GM23338 (cell line): ENCODE measurements at regions not wholly inside any gene's neighbourhood (a gene's known extent, or its start where the extent isn't known, plus 50 kb on each side); places are given as distances from the start of the nearest gene placed in this dataset.

Source experiments
- ATAC-seq: fragments of 200-7000 bp; cut with Tn5 transposase; 3 replicates; pipeline ENCODE4 v1.9.1; 2020
- DNase-seq: peaks from one replicate; pipeline ENCODE4 v3.0.0-alpha.2; 2015; ENCODE audit warnings: low spot score
- H2AFZ ChIP-seq: fragments of 200-600 bp; sonication (generic); 2 replicates; pipeline ENCODE4 v1.8.0; 2016; ENCODE audit warnings: antibody characterized with exemption, mild to moderate bottlenecking, moderate library complexity
- H3F3A ChIP-seq: fragments of 200-600 bp; sonication (generic); replicated peaks from 2 replicates; pipeline ENCODE4 v1.8.0; 2017; ENCODE audit warnings: antibody characterized with exemption, mixed run types, low read depth
- H3K27ac ChIP-seq: fragments of 200-600 bp; sonication (generic); 2 replicates; pipeline ENCODE4 v1.6.1; 2016; ENCODE audit warnings: low read depth
- H3K27me3 ChIP-seq: fragments of 200-600 bp; sonication (generic); 2 replicates; pipeline ENCODE4 v1.8.0; 2016; ENCODE audit warnings: mild to moderate bottlenecking, mixed run types, moderate library complexity; ENCODE audit not compliant: insufficient read depth
- H3K36me3 ChIP-seq: fragments of 200-600 bp; sonication (generic); 2 replicates; pipeline ENCODE4 v1.8.0; 2016; ENCODE audit warnings: mild to moderate bottlenecking; ENCODE audit not compliant: insufficient read depth
- H3K4me1 ChIP-seq: fragments of 200-600 bp; sonication (generic); 2 replicates; pipeline ENCODE4 v1.8.0; 2016; ENCODE audit warnings: mild to moderate bottlenecking, moderate library complexity; ENCODE audit not compliant: insufficient read depth
- H3K4me2 ChIP-seq: fragments of 200-600 bp; sonication (generic); 2 replicates; pipeline ENCODE4 v1.7.1; 2017; ENCODE audit warnings: mixed run types
- H3K4me3 ChIP-seq: fragments of 200-600 bp; sonication (generic); 2 replicates; pipeline ENCODE4 v1.6.1; 2016; ENCODE audit warnings: mixed run types
- H3K79me2 ChIP-seq: fragments of 200-600 bp; sonication (generic); replicated peaks from 2 replicates; pipeline ENCODE4 v1.8.0; 2017; ENCODE audit warnings: mild to moderate bottlenecking; ENCODE audit not compliant: insufficient read depth
- H3K9me2 ChIP-seq: fragments of 200-600 bp; sonication (generic); 2 replicates; pipeline ENCODE4 v1.8.0; 2017; ENCODE audit not compliant: insufficient read depth
- H4K20me1 ChIP-seq: fragments of 200-600 bp; sonication (generic); replicated peaks from 2 replicates; pipeline ENCODE4 v1.8.0; 2017; ENCODE audit warnings: mild to moderate bottlenecking; ENCODE audit not compliant: insufficient read depth
- H3K27ac Mint-ChIP-seq: 2 replicates; pipeline ENCODE4 v1.8.0; 2020; ENCODE audit warnings: inconsistent platforms, mild to moderate bottlenecking, moderate library complexity, mixed read lengths
- H3K27me3 Mint-ChIP-seq: 3 replicates; pipeline ENCODE4 v1.8.0; 2022; ENCODE audit warnings: low read depth, mild to moderate bottlenecking, moderate library complexity, mixed read lengths, inconsistent platforms; ENCODE audit not compliant: insufficient read depth, poor library complexity
- H3K36me3 Mint-ChIP-seq: 3 replicates; pipeline ENCODE4 v1.8.0; 2021; ENCODE audit warnings: low read depth, mild to moderate bottlenecking, inconsistent platforms, moderate library complexity, mixed read lengths
- H3K4me1 Mint-ChIP-seq: 3 replicates; pipeline ENCODE4 v1.8.0; 2020; ENCODE audit warnings: mild to moderate bottlenecking, inconsistent platforms, mixed read lengths
- H3K4me3 Mint-ChIP-seq: 3 replicates; pipeline ENCODE4 v1.8.0; 2021; ENCODE audit warnings: moderate library complexity, mild to moderate bottlenecking, inconsistent platforms, mixed read lengths
- H3K9me3 Mint-ChIP-seq: 3 replicates; pipeline ENCODE4 v1.8.0; 2020; ENCODE audit warnings: moderate library complexity, mild to moderate bottlenecking, inconsistent platforms, mixed read lengths
- CREB1 ChIP-seq: fragments of 250-450 bp; sonication (Bioruptor Pico); IDR thresholded peaks from 2 replicates; pipeline ENCODE4 v1.5.0; 2020; ENCODE audit warnings: low read depth, mild to moderate bottlenecking, moderate library complexity
- ETS1 ChIP-seq: IDR thresholded peaks from 2 replicates; pipeline ENCODE4 v1.6.1; 2016; ENCODE audit warnings: antibody characterized with exemption
- POLR2AphosphoS5 ChIP-seq: IDR thresholded peaks from 2 replicates; pipeline ENCODE4 v1.6.1; 2016; ENCODE audit warnings: antibody characterized with exemption, low read depth
- ZNF114 ChIP-seq: fragments of 250-450 bp; sonication (Bioruptor Pico); IDR thresholded peaks from 2 replicates; pipeline ENCODE4 v1.5.0; 2020; ENCODE audit warnings: mild to moderate bottlenecking, moderate library complexity
- ZNF331 ChIP-seq: fragments of 250-450 bp; sonication (Bioruptor Pico); IDR thresholded peaks from 2 replicates; pipeline ENCODE4 v1.5.0; 2020; ENCODE audit warnings: low read depth, mild to moderate bottlenecking, moderate library complexity
- TF ChIP-seq, protein P1 (sequence below), 2 experiments: fragments of 200-600 bp in 1 of 2; sonication (generic) in 1 of 2; conservative IDR thresholded peaks; 2 replicates each; pipeline versions ENCODE4 v1.5.1 to v1.6.1; 2016 to 2017; ENCODE audit warnings: antibody characterized with exemption in 2 of 2, low read depth in 2 of 2, mild to moderate bottlenecking in 2 of 2, moderate library complexity in 1 of 2

DNA sequence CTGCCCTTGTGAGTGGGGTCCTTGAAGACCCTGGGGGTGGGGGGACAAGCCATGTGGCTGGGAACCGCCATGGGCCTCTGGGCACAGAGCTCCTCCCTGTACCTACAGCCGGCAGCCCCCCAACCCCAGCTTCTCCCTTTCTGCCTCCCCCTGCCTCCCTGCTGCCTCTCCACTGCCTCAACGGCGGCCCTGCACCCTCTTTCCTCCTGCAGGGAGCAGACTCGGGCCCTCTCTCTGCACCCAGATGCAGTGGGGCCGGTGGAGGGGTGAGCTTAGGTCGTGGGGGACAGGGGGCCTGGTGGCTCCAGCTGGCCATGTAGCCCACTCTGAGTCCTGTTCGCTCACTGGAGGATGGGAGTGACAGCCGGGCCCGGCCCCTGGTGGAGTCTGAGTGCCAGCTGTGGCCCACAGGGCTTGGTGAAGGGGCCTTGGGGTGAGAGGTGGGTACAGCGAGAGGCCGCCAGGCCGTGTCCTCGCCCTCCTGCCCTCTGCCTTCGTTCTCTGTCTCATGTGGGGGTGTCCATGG is 139.3 kb upstream of the COL5A1 start (continued):
- no peak for TF ChIP-seq CREB1 (CRISPR knock-in tag)

GRCh38 chr9:134502809-134503211 is 138.8 kb upstream of the COL5A1 start:
- DNase-seq (no peak), ATAC-seq (peak; percentile 32; the same call in 2 of the 3 replicates)
- H3K4me2 ChIP-seq = no peak overlapping the region
- Mint-ChIP-seq H3K27me3 (peaks cover 5% of the 10 kb centered on the region), H3K9me3 (0 out of 3 replicates have a peak, but pooled peaks cover 7% of the 10 kb centered on the region), H3K36me3 (no peaks in the 10 kb centered on the region), H3K4me3 (no peak overlapping the region), H3K4me1 (no peaks in the 10 kb centered on the region), H3K27ac (no peak overlapping the region)
- H3K79me2 ChIP-seq = no peaks in the 10 kb centered on the region
- no peak overlapping the region for H3K27ac ChIP-seq
- no peaks in the 10 kb centered on the region for H3K4me1 ChIP-seq
- H3K36me3 ChIP-seq = no peaks in the 10 kb centered on the region
- no peaks in the 10 kb centered on the region for H3F3A ChIP-seq
- H3K27me3 ChIP-seq = no peaks in the 10 kb centered on the region
- no peak overlapping the region for H2AFZ ChIP-seq
- no peaks in the 10 kb centered on the region for H3K9me2 ChIP-seq
- TF ChIP-seq, protein P1, sequence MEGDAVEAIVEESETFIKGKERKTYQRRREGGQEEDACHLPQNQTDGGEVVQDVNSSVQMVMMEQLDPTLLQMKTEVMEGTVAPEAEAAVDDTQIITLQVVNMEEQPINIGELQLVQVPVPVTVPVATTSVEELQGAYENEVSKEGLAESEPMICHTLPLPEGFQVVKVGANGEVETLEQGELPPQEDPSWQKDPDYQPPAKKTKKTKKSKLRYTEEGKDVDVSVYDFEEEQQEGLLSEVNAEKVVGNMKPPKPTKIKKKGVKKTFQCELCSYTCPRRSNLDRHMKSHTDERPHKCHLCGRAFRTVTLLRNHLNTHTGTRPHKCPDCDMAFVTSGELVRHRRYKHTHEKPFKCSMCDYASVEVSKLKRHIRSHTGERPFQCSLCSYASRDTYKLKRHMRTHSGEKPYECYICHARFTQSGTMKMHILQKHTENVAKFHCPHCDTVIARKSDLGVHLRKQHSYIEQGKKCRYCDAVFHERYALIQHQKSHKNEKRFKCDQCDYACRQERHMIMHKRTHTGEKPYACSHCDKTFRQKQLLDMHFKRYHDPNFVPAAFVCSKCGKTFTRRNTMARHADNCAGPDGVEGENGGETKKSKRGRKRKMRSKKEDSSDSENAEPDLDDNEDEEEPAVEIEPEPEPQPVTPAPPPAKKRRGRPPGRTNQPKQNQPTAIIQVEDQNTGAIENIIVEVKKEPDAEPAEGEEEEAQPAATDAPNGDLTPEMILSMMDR (conservative IDR thresholded peaks at IDR 0.05; ENCODE audit: low read depth in 2 of 2) = no peak
- TF ChIP-seq ETS1 = no peak
- no peak for TF ChIP-seq ZNF114
- TF ChIP-seq POLR2AphosphoS5 = no peak
- TF ChIP-seq ZNF331 (CRISPR knock-in tag) = no peak
- H3K4me3 ChIP-seq = no peak overlapping the region
- no peaks in the 10 kb centered on the region for H4K20me1 ChIP-seq

DNA sequence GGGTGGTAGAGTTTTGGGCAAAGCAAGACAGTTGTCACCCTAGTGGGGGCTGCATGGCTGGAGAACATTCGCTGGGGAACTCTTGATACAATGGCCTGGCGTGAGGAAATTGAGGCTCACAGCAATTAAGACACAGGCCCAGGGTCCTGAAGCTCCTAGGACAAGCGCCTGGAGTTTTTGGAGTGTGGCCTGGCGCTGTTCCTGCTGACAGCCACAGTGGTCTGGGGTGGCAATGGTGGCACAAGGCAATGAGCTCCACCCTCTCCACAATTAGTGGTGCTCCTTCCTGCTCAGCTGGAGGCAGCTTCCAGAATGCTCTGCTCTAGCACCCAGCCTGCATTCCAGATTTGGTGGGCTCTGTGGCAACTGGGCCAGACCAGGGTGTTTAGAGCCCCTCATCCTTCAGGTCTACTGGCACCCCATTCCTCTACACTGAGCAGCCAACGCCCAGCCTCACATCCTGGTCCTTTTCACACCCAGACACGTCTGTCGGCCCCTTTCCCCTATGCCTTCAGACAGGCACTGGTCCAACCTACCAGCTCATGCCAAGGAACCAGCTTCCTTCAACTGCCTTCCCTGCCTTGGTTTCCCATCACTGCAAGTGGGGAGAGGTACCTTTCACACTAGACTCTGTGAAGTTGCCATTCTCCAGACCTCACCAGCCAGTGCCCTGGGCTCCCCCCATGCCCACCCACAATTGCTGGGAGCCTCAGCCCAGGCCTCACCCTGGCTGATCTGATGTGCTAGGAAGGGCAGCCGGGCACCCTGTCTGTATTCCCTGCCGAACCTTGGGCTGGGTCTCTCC is 138.1 kb upstream of the COL5A1 start:
- Histone ChIP-seq H4K20me1 (no peaks in the 10 kb centered on the region), H3K27me3 (no peaks in the 10 kb centered on the region), H3K79me2 (no peaks in the 10 kb centered on the region), H3K36me3 (no peaks in the 10 kb centered on the region), H3K4me2 (no peak overlapping the region), H2AFZ (no peak overlapping the region), H3K4me1 (no peaks in the 10 kb centered on the region), H3F3A (no peaks in the 10 kb centered on the region), H3K27ac (no peak overlapping the region), H3K9me2 (no peaks in the 10 kb centered on the region), H3K4me3 (no peak overlapping the region)
- Mint-ChIP-seq H3K4me3 (no peak overlapping the region), H3K4me1 (no peaks in the 10 kb centered on the region), H3K27ac (no peak overlapping the region), H3K9me3 (0 out of 3 replicates have a peak, but pooled peaks cover 7% of the 10 kb centered on the region), H3K36me3 (no peaks in the 10 kb centered on the region), H3K27me3 (peaks cover 3% of the 10 kb centered on the region)
- ATAC-seq = no peak
- DNase-seq = no peak
- TF ChIP-seq, protein P1 (conservative IDR thresholded peaks at IDR 0.05; ENCODE audit: low read depth in 2 of 2) = no peak
- TF ChIP-seq ETS1 (no peak), ZNF331 (CRISPR knock-in tag) (no peak)
